ENCODE measurements at regions not wholly inside any gene's neighbourhood (a gene's known extent, or its start where the extent isn't known, plus 50 kb on each side); places are given as distances from the start of the nearest gene placed in this dataset.

DNA sequence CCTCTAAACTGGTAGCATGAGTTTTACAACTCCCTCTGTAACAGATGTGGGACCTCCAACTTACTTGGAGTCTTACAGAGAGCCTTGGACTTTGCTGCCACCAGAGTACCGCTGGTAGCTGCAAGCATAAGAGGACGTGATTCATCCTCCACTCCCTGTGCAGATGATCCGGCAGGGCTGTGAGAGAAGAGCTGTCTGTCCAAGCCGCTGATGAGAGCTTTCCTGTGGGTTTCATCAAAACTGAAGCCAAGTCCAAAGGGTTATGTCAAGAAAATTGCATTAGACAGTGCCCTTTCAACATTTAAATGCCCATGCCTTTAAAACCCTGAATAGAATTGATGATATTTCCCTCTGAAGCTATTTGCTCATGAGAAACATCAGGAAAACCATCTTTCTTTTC lies 85.8 kb downstream of the LLPH start:
- Histone ChIP-seq H4K8ac (ENCODE audit: low read depth, low read length) (no peak overlapping the region), H3K4ac (ENCODE audit: low read depth, low read length) (no peak overlapping the region)
- no CpG with 5 or more reads among the region's 4 CpGs for WGBS (ENCODE audit: extremely low coverage, insufficient coverage, insufficient read length)

GRCh38 chr12:66043035-66043434 lies 87.5 kb downstream of the LLPH start:
- Histone ChIP-seq H3K4me3 (ENCODE audit: low read depth, low read length) (no peak overlapping the region), H3K18ac (ENCODE audit: low read length) (no peak overlapping the region), H2BK5ac (ENCODE audit: low read depth, low read length, poor library complexity) (no peak overlapping the region), H3K9ac (ENCODE audit: low read length) (no peak overlapping the region), H3K23ac (ENCODE audit: low read length) (no peak overlapping the region), H3K4ac (ENCODE audit: low read depth, low read length) (no peak overlapping the region), H3K36me3 (ENCODE audit: control insufficient read depth in 1 of 2, insufficient read depth in 2 of 2, low read length in 2 of 2) (no peaks in the 10 kb centered on the region), H3K4me1 (ENCODE audit: control insufficient read depth in 1 of 2, insufficient read depth in 2 of 2, low read length in 2 of 2) (no peaks in the 10 kb centered on the region), H2BK12ac (ENCODE audit: low read length) (no peak overlapping the region), H4K8ac (ENCODE audit: low read depth, low read length) (no peak overlapping the region), H2AFZ (ENCODE audit: insufficient read depth, low read length, poor library complexity) (no peak overlapping the region), H2AK5ac (ENCODE audit: low read length) (no peak overlapping the region), H3K4me2 (ENCODE audit: low read length) (no peak overlapping the region), H4K12ac (ENCODE audit: low read depth, low read length) (no peak overlapping the region), H3K27ac (ENCODE audit: low read depth, low read length) (no peak overlapping the region), H3K9me3 (ENCODE audit: insufficient read depth, low read depth, low read length) (no peaks in the 10 kb centered on the region), H2BK120ac (ENCODE audit: insufficient read depth, low read length, poor library complexity) (no peak overlapping the region), H4K91ac (ENCODE audit: low read depth, low read length) (no peak overlapping the region), H3K14ac (ENCODE audit: low read length) (no peak overlapping the region), H3K27me3 (ENCODE audit: insufficient read depth, low read length) (no peaks in the 10 kb centered on the region), H3K79me2 (ENCODE audit: control insufficient read depth, insufficient read depth, low read length, poor library complexity) (no peaks in the 10 kb centered on the region), H3K79me1 (ENCODE audit: low read length) (no peaks in the 10 kb centered on the region)
- WGBS (ENCODE audit: extremely low coverage, insufficient coverage, insufficient read length) = no CpG with 5 or more reads among the region's 3 CpGs
- no peak for DNase-seq

More for the DNA sequence above, 85.8 kb downstream of the LLPH start:
- no peaks in the 10 kb centered on the region for H3K27me3 ChIP-seq (ENCODE audit: insufficient read depth, low read length)
- no peak overlapping the region for H3K4me3 ChIP-seq (ENCODE audit: low read depth, low read length)
- no peak overlapping the region for H2AK5ac ChIP-seq (ENCODE audit: low read length)
- H3K4me2 ChIP-seq (ENCODE audit: low read length) = no peak overlapping the region
- no peak overlapping the region for H2BK120ac ChIP-seq (ENCODE audit: insufficient read depth, low read length, poor library complexity)
- H2AFZ ChIP-seq (ENCODE audit: insufficient read depth, low read length, poor library complexity) = no peak overlapping the region
- no peaks in the 10 kb centered on the region for H3K9me3 ChIP-seq (ENCODE audit: insufficient read depth, low read depth, low read length)
- H2BK12ac ChIP-seq (ENCODE audit: low read length) = no peak overlapping the region
- no peak overlapping the region for H2BK5ac ChIP-seq (ENCODE audit: low read depth, low read length, poor library complexity)
- no peak overlapping the region for H3K9ac ChIP-seq (ENCODE audit: low read length)
- no peak overlapping the region for H3K18ac ChIP-seq (ENCODE audit: low read length)
- H3K79me2 ChIP-seq (ENCODE audit: control insufficient read depth, insufficient read depth, low read length, poor library complexity) = no peaks in the 10 kb centered on the region
- H4K91ac ChIP-seq (ENCODE audit: low read depth, low read length) = no peak overlapping the region
- no peak overlapping the region for H3K14ac ChIP-seq (ENCODE audit: low read length)
- H3K4me1 ChIP-seq (ENCODE audit: control insufficient read depth in 1 of 2, insufficient read depth in 2 of 2, low read length in 2 of 2) = no peaks in the 10 kb centered on the region
- no peak overlapping the region for H3K23ac ChIP-seq (ENCODE audit: low read length)
- no peaks in the 10 kb centered on the region for H3K36me3 ChIP-seq (ENCODE audit: control insufficient read depth in 1 of 2, insufficient read depth in 2 of 2, low read length in 2 of 2)
- no peaks in the 10 kb centered on the region for H3K79me1 ChIP-seq (ENCODE audit: low read length)
- no peak for DNase-seq
- H3K27ac ChIP-seq (ENCODE audit: low read depth, low read length) = no peak overlapping the region
- no peak overlapping the region for H4K12ac ChIP-seq (ENCODE audit: low read depth, low read length)

DNA sequence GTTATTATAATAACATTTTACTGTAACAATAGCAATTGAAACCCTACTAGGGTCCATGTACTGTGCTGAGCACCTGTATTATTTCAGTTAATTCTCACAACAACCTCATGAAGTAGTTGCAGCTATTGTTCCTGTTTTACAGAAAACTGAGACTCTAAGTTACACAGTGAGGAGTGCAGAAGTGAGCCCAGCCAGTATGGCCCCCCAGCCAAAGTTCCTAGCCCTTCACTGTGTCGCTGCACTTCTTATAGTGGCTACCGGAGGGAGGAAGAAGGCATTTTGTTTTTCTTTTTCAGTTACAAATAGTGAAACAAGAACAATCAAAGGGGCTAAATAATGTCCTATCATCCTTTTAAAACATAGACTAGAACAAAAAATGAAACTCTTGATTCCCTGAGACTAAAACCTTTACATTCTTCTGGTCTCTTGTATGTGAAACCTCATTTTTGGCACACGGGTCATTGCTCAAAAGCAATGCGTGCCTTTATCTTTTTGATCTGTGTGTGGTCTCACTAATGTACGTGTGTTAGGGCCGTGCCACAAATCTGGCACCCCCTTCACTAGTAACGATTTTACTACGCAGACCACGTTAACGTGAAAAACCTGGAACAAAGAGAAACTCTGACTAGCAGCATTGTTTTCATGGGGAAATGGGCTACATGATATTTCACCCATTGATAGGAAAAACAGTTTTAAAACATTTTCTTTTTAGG lies 88.7 kb downstream of the LLPH start:
- no peak overlapping the region for H3K23ac ChIP-seq (ENCODE audit: low read length)
- no peaks in the 10 kb centered on the region for H3K4me1 ChIP-seq (ENCODE audit: control insufficient read depth in 1 of 2, insufficient read depth in 2 of 2, low read length in 2 of 2)
- no peak overlapping the region for H2AK5ac ChIP-seq (ENCODE audit: low read length)
- H3K9ac ChIP-seq (ENCODE audit: low read length) = no peak overlapping the region
- peak overlapping the region; percentile 11 for H4K91ac ChIP-seq (ENCODE audit: low read depth, low read length)
- H3K27ac ChIP-seq (ENCODE audit: low read depth, low read length) = no peak overlapping the region
- H3K27me3 ChIP-seq (ENCODE audit: insufficient read depth, low read length) = no peaks in the 10 kb centered on the region
- H3K4me3 ChIP-seq (ENCODE audit: low read depth, low read length) = no peak overlapping the region
- no peak overlapping the region for H3K18ac ChIP-seq (ENCODE audit: low read length)
- WGBS (ENCODE audit: extremely low coverage, insufficient coverage, insufficient read length) = no CpG with 5 or more reads among the region's 10 CpGs
- no peak overlapping the region for H2BK120ac ChIP-seq (ENCODE audit: insufficient read depth, low read length, poor library complexity)
- H3K4ac ChIP-seq (ENCODE audit: low read depth, low read length) = no peak overlapping the region
- H3K14ac ChIP-seq (ENCODE audit: low read length) = no peak overlapping the region
- no peaks in the 10 kb centered on the region for H3K79me2 ChIP-seq (ENCODE audit: control insufficient read depth, insufficient read depth, low read length, poor library complexity)
- H3K79me1 ChIP-seq (ENCODE audit: low read length) = no peaks in the 10 kb centered on the region
- no peak overlapping the region for H4K12ac ChIP-seq (ENCODE audit: low read depth, low read length)
- no peaks in the 10 kb centered on the region for H3K9me3 ChIP-seq (ENCODE audit: insufficient read depth, low read depth, low read length)
- H4K8ac ChIP-seq (ENCODE audit: low read depth, low read length) = no peak overlapping the region
- H3K36me3 ChIP-seq (ENCODE audit: control insufficient read depth in 1 of 2, insufficient read depth in 2 of 2, low read length in 2 of 2) = no peaks in the 10 kb centered on the region
- no peak overlapping the region for H2BK5ac ChIP-seq (ENCODE audit: low read depth, low read length, poor library complexity)
- no peak overlapping the region for H3K4me2 ChIP-seq (ENCODE audit: low read length)
- H2BK12ac ChIP-seq (ENCODE audit: low read length) = no peak overlapping the region
- DNase-seq = no peak
- no peak overlapping the region for H2AFZ ChIP-seq (ENCODE audit: insufficient read depth, low read length, poor library complexity)

GRCh38 chr12:66036317-66036716 lies 94.2 kb downstream of the LLPH start:
- Histone ChIP-seq H3K4me3 (ENCODE audit: low read depth, low read length) (no peak overlapping the region), H3K27ac (ENCODE audit: low read depth, low read length) (peak overlapping the region; percentile 30), H3K14ac (ENCODE audit: low read length) (no peak overlapping the region), H3K79me1 (ENCODE audit: low read length) (peaks cover 5% of the 10 kb centered on the region), H3K36me3 (ENCODE audit: control insufficient read depth in 1 of 2, insufficient read depth in 2 of 2, low read length in 2 of 2) (no peaks in the 10 kb centered on the region), H3K9me3 (ENCODE audit: insufficient read depth, low read depth, low read length) (no peaks in the 10 kb centered on the region), H2AK5ac (ENCODE audit: low read length) (no peak overlapping the region), H2BK5ac (ENCODE audit: low read depth, low read length, poor library complexity) (peak overlapping the region; percentile 52), H3K27me3 (ENCODE audit: insufficient read depth, low read length) (no peaks in the 10 kb centered on the region), H3K79me2 (ENCODE audit: control insufficient read depth, insufficient read depth, low read length, poor library complexity) (no peaks in the 10 kb centered on the region), H4K91ac (ENCODE audit: low read depth, low read length) (peak overlapping the region; percentile 17), H2AFZ (ENCODE audit: insufficient read depth, low read length, poor library complexity) (no peak overlapping the region), H3K4me2 (ENCODE audit: low read length) (no peak overlapping the region), H4K12ac (ENCODE audit: low read depth, low read length) (no peak overlapping the region), H3K9ac (ENCODE audit: low read length) (no peak overlapping the region), H3K4me1 (ENCODE audit: control insufficient read depth in 1 of 2, insufficient read depth in 2 of 2, low read length in 2 of 2) (peaks cover 3 to 6% of the 10 kb centered on the region in 2 experiments), H3K23ac (ENCODE audit: low read length) (no peak overlapping the region), H4K8ac (ENCODE audit: low read depth, low read length) (no peak overlapping the region), H2BK12ac (ENCODE audit: low read length) (peak overlapping the region; percentile 52), H2BK120ac (ENCODE audit: insufficient read depth, low read length, poor library complexity) (no peak overlapping the region), H3K4ac (ENCODE audit: low read depth, low read length) (no peak overlapping the region), H3K18ac (ENCODE audit: low read length) (no peak overlapping the region)
- no peak for DNase-seq
- no CpG with 5 or more reads among the region's 4 CpGs for WGBS (ENCODE audit: extremely low coverage, insufficient coverage, insufficient read length)

Measured in trophoblast cell (in vitro differentiated cells and primary cell).